NCI-H226 (cell line): ENCODE measurements at regions not wholly inside any gene's neighbourhood (a gene's known extent, or its start where the extent isn't known, plus 50 kb on each side); places are given as distances from the start of the nearest gene placed in this dataset.
"Not testable (repeated sequence)": the region's sequence is repeated elsewhere in the genome, so short reads cannot be mapped to it uniquely, and the experiment has no call there.

Experiments used
- DNase-seq: peaks from one replicate; pipeline ENCODE4 v3.0.0-alpha.2; 2015

- DNase-seq = no peak
These were observed 122.3 kb upstream of the POC5 start for GRCh38 chr5:75839547-75839946.

GRCh38 chr5:75837258-75837841 is 120.1 kb upstream of the POC5 start:
- no peak for DNase-seq

- DNase-seq = no peak
These were observed 114.3 kb upstream of the POC5 start for GRCh38 chr5:75831561-75831960.

DNA sequence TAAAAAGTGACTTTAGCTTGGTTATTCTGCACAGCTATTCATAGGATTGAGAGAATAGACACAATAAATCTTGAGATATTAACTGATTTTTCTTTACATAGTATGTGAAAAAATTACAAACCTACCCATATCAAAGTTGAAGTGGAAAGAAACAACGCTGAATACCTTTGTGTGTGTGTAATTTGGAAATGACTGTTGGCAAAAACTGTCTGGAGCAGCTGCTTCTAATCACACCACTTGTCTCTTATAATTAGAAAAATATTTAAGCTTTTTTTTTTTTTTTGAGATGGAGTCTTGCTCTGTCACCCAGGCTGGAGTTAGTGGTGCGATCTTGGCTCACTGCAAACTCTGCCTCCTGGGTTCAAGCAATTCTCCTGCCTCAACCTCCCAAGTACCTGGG is 110.8 kb upstream of the POC5 start:
- no peak for DNase-seq

DNA sequence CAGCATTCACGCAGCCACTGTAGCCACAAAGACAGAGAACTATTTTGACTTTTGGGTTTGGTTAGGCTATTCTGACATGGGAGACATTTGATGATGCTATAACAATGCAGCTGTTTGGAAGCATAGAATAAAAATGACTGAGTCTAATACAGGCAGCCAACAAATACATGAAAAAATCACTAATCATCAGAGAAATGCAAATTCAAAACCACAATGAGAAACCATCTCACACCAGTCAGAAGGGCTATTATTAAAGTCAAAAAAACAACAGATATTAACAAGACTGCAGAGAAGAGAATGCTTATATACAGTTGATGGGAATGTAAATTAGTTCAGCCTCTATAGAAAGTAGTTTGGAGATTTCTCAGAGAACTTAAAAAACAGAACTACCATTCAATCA is 107.1 kb upstream of the POC5 start:
- no peak for DNase-seq

GRCh38 chr5:75823811-75824210 is 106.6 kb upstream of the POC5 start:
- DNase-seq = no peak

DNA sequence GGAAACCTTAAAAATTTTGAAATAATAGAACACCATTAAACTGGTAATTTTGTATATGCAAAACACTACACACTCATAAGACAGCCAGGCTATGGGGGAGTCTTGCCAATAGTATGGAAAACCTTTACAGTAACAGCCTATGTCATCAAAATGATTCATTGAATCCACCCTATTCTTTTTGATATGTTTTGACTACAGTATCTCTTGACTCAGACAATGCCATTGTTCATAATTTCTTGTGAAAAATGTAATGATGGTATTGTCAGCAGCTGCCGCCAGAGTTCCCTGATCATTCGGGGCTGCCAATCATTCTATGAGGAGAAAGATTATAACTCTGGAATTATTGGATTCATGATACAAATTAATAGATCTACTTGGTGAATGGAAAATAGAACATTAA is 101.4 kb upstream of the POC5 start:
- DNase-seq = no peak

DNA sequence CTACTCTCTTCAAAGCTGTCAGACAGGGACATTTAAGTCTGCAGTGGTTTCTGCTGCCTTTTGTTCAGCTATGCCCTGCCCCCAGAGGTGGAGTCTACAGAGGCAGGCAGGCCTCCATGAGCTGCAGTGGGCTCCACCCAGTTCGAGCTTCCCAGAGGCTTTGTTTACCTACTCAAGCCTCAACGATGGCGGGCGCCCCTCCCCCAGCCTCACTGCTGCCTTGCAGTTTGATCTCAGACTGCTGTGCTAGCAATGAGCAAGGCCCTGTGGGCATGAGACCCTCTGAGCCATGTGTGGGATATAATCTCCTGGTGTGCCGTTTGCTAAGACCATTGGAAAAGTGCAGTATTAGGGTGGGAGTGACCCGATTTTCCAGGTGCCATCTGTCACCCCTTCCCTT is 82.5 kb upstream of the POC5 start:
- not testable (repeated sequence) for DNase-seq

- DNase-seq = not testable (repeated sequence)
These were observed 52.1 kb upstream of the POC5 start for GRCh38 chr5:75769338-75769737.
